NCI-H526 (cell line): ENCODE measurements at regions not wholly inside any gene's neighbourhood (a gene's known extent, or its start where the extent isn't known, plus 50 kb on each side); places are given as distances from the start of the nearest gene placed in this dataset.

Experiments used
- DNase-seq, 2 experiments: peaks; one replicate each; lab custom pipeline; 2025; lab: John Stamatoyannopoulos, UW

GRCh38 chr3:146912241-146913015 lies 307.3 kb upstream of the PLSCR5 start:
- no peak for DNase-seq

- no peak for DNase-seq
Measured at GRCh38 chr3:146903927-146904326, 298.8 kb upstream of the PLSCR5 start.

- DNase-seq: no peak
Measured at GRCh38 chr3:146899171-146899570, 294.0 kb upstream of the PLSCR5 start.

- DNase-seq: no peak
Measured at GRCh38 chr3:146896711-146897110, 291.6 kb upstream of the PLSCR5 start.

GRCh38 chr3:146895026-146895749 lies 290.0 kb upstream of the PLSCR5 start:
- DNase-seq: no peak

GRCh38 chr3:146894406-146894805 lies 289.3 kb upstream of the PLSCR5 start:
- DNase-seq: no peak

GRCh38 chr3:146892041-146892440 lies 286.9 kb upstream of the PLSCR5 start:
- no peak for DNase-seq

GRCh38 chr3:146889626-146890025 lies 284.5 kb upstream of the PLSCR5 start:
- DNase-seq: no peak

GRCh38 chr3:146888176-146888575 lies 283.0 kb upstream of the PLSCR5 start:
- no peak for DNase-seq

- no peak for DNase-seq
Measured at GRCh38 chr3:146884721-146885120, 279.6 kb upstream of the PLSCR5 start.

- DNase-seq: no peak
Measured at GRCh38 chr3:146884296-146884695, 279.1 kb upstream of the PLSCR5 start.

- no peak for DNase-seq
Measured at GRCh38 chr3:146883288-146883687, 278.1 kb upstream of the PLSCR5 start.

GRCh38 chr3:146881966-146882760 lies 277.0 kb upstream of the PLSCR5 start:
- DNase-seq: no peak

- DNase-seq: no peak
Measured at GRCh38 chr3:146881356-146881755, 276.2 kb upstream of the PLSCR5 start.

- no peak for DNase-seq
Measured at GRCh38 chr3:146873748-146874147, 268.6 kb upstream of the PLSCR5 start.

- no peak for DNase-seq
Measured at GRCh38 chr3:146865175-146865755, 260.1 kb upstream of the PLSCR5 start.

- DNase-seq: no peak
Measured at GRCh38 chr3:146861262-146861661, 256.1 kb upstream of the PLSCR5 start.

- no peak for DNase-seq
Measured at GRCh38 chr3:146854523-146854922, 249.4 kb upstream of the PLSCR5 start.

- no peak for DNase-seq
Measured at GRCh38 chr3:146851665-146852064, 246.5 kb upstream of the PLSCR5 start.

- DNase-seq: no peak
Measured at GRCh38 chr3:146845361-146845760, 240.2 kb upstream of the PLSCR5 start.

- no peak for DNase-seq
Measured at GRCh38 chr3:146843476-146843875, 238.3 kb upstream of the PLSCR5 start.

GRCh38 chr3:146839727-146840375 lies 234.7 kb upstream of the PLSCR5 start:
- DNase-seq: no peak
